GM12873 (cell line): ENCODE measurements at regions not wholly inside any gene's neighbourhood (a gene's known extent, or its start where the extent isn't known, plus 50 kb on each side); places are given as distances from the start of the nearest gene placed in this dataset.

Source experiments
- CTCF ChIP-seq: IDR thresholded peaks from 2 replicates; pipeline ENCODE4 v1.5.1; 2012; ENCODE audit warnings: low read depth, mild to moderate bottlenecking, moderate library complexity, low read length, control low read depth; ENCODE audit not compliant: insufficient read depth; ENCODE audit errors: missing control alignments

GRCh38 chr5:126233256-126233655 is 190.0 kb upstream of the GRAMD2B start:
- no peak for TF ChIP-seq CTCF

GRCh38 chr5:126234563-126235195 is 188.5 kb upstream of the GRAMD2B start:
- TF ChIP-seq CTCF = peak; percentile 75

- no peak for TF ChIP-seq CTCF
Measured at GRCh38 chr5:126235628-126236027, 187.6 kb upstream of the GRAMD2B start.

GRCh38 chr5:126236994-126237393 is 186.2 kb upstream of the GRAMD2B start:
- no peak for TF ChIP-seq CTCF

- TF ChIP-seq CTCF = no peak
Measured at GRCh38 chr5:126248611-126249010, 174.6 kb upstream of the GRAMD2B start.

- no peak for TF ChIP-seq CTCF
Measured at GRCh38 chr5:126251024-126251423, 172.2 kb upstream of the GRAMD2B start.

- no peak for TF ChIP-seq CTCF
Measured at GRCh38 chr5:126253406-126253805, 169.8 kb upstream of the GRAMD2B start.
